ENCODE measurements at regions not wholly inside any gene's neighbourhood (a gene's known extent, or its start where the extent isn't known, plus 50 kb on each side); places are given as distances from the start of the nearest gene placed in this dataset.
"Not testable (repeated sequence)": the region's sequence is repeated elsewhere in the genome, so short reads cannot be mapped to it uniquely, and the experiment has no call there.

DNA sequence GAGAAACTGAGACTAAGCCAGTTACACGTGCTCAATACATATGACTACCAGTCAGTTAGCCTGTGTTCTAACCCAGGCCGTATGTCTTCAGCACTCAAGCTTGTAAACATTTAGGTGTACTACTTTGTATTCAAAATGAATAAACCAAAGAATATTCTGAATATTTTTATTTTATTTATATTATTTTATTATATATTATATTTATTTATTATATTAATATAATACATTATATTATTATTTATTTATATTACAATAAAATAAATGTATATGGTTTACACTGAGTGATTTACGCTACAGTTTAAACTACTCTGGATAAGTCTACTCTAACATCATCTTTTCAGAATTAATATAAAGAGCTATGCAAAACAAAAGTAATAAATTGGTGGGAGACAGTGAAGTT, 691.5 kb downstream of the CENPC start:
- intact Hi-C loops (cut with micrococcal nuclease) = no loop called here

DNA sequence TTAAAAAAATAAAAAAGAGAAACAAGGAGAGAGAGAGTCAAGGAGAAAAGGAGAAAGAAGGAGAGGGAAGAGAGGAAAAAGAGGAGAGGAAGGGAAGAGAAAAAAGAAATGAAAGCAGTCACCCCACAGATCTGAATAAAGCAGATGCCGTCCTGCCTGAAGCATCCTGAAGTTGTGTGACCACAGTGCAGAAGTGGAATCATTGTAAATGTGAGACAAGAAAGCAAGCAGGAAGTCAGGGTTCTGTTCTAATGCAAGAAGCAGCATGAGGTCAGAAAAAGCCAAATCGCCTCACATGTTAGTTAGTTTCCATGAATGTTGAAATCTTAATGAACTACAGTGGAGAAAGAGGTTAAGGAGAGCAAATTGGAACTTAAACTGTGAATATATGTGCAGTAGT, 692.5 kb downstream of the CENPC start:
- intact Hi-C loops (cut with micrococcal nuclease) = no loop called here

DNA sequence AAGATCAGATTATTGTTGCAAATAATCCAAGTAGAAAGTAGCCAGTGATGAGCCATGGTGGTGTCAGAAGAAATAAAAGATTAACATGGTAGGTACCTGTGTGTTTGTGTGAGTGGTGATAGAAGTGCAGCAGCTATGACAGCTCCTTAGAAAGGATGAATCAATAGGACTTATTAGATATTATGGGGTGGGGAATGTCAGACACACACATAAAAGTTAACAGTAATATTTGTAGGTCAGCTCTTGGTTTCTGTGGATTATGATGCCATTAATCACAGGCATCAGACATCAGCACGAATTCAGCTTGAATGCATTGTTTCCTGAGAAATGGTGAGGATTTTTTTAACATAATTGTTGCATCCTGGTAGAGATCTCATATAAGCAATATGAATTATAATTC, 695.7 kb downstream of the CENPC start:
- intact Hi-C loops (cut with micrococcal nuclease) = no loop called here

DNA sequence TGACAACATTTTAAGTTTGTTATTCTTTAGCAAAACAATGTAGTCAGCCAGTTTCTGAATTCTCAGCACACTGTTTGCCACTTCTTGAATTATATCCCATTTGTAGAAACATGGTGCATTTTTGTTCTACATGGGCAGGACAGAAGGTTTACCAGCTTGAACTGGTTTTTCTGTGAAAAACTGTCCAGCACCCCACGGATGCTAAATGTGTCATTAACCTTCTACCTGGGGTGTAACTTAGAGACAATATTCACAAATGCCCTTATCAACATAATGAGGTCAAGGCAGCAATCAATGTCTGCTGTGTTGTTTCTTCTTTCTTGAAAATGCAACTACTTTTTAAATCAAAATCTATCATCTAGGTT, 702.6 kb downstream of the CENPC start:
- intact Hi-C loops (cut with micrococcal nuclease) = no loop called here

DNA sequence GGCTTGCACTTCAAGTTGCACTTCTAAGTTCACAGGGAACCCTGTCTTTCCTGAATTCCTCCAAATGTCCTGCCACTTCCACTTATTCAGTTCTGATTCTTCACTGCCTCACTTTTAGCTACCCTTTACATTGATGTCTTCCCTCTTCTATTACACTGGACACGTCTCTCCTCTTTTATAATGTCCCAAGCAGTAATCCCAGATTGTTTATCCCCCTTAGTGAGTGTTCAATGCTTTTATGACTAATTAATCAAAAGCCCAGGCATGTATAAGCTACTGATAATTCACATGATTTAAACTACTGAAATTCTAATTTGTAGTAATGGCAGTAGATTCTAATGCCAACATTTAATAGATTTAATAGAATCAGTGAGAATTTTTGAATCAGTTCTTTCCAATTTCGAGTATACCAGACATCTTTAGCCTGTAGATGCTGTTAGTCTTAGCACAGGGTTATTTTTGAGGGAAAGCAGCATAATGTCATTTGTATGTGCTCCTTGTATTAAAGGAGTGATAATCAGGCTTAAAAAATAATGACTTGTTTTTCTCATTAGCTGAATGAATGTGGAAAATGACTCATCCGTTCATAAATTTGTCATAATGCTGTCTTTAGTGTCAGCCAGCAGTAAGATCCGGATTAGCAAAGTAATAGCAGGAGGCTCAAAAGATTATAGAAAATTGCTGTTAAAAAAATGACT, 703.1 kb downstream of the CENPC start:
- intact Hi-C loops (cut with micrococcal nuclease) = no loop called here

DNA sequence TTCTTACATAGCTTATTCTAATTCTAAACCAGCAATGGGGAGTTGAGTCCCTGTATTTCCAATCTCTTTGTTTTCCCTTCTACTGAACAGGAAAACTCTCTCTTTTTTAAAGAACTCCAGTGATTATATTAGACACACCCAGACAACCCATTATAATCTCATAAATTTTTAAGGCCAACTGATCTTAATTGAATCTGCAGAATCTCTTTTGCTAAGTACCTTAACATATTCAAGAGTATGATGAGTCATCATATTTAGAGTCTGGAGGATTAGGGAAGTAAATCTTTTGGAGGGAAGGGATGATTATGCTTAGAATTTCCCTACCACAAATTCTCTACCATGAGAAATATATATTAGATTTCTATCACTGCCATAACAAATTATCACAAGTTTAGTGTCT, 705.1 kb downstream of the CENPC start:
- intact Hi-C loops (cut with micrococcal nuclease) = no loop called here

DNA sequence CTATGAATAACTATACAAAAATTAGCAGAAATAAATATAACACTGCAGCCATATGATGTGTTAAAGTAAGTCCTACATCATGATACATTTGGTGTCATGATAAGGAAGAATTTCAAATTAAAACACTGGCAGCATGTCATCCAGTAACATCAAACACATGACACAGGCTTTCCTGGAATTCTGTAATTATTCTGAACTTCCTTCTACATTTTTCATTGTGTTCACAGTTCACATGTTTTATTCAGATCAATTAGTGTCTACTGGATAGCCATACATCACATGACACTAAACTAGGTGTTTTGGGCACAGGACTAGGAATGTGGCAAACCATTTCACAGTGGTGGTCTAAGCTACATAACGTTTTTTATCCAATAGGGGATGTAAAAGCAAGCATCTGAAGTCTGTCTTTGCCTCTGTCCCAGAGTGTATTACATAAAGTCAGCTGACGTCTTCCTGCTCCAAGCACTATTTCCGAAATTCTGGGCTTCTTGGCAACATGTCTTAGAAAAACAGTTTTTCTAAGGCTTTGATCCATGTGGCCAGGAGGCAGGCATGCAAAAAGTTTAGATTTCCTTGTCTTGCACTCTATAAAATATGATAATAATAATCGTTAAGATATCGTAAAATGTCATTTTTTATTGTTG, 707.9 kb downstream of the CENPC start:
- intact Hi-C loops (cut with micrococcal nuclease) = no loop called here

DNA sequence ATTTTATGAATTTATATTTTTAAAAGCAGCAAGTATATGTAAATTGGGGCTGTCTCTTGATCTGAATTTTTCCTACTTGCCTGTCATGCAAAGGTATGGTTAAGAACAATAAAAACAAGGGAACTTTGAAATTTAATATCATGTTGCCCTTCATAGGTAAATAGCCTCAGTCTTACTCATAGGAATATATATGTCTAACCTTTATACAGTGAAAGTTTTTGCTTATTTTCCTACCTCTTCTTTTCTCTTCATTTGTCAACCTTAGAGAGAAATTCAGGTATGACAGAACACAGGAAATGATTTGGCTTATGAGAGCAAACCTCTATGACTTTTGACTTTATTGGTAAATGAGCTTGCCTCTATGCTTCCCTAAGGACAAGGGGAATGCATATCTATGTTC, 716.0 kb downstream of the CENPC start:
- intact Hi-C loops (cut with micrococcal nuclease) = no loop called here

DNA sequence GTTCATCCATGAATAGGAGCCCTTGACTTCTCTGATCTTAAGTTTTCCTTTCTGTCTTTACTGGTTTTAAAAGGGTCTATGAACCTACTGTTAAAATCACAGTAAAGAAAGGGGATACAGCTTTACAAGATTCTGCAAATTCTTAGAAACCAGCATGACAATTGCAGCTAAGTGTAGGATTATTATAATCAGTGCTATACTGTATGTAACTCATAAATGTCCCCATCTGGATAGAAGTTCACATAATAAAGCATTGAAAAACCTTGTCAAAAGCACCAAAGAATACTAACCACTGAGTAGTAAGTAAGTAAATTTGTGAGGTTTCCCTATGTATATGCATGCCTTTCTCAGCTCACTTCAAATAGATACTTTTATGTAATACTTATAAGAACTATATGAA, 724.6 kb downstream of the CENPC start:
- intact Hi-C loops (cut with micrococcal nuclease) = no loop called here

DNA sequence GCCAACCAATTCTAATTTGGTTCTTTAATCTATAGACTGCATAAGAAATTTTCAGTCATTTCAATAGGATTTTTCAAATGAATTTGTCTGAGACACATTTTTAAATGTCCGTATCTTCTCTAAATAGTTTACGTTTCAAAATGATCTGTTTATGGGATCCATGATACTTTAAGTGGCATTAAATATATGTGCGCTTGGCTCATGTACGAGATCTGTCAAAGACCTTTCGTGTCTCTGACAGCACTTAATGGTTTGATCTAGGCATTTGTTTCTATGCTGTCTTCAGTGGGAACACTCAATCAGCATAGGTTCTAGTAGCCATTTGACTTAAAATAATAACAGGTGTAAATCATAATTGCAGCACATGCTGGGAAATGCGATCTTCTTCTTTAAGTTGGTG, 731.0 kb downstream of the CENPC start:
- intact Hi-C loops (cut with micrococcal nuclease) = no loop called here

DNA sequence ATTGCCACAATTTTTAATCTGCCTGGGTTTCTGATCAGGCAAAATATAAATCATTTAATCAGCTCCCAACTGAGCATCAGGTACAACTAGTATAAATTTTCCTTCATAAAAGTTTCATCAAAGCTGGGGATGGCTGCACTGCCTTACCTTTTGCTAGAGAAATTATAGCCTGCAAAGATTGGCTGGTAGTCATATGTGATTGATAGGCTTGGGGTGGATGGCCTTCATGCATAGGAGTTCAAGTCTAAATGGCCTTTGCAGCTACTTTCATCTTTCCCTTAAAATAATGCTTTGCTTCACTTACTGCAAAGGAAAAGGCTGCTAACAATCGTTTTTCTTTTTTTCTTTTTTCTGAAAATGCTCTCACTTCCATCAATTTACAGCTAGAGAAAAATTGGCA, 739.7 kb downstream of the CENPC start:
- intact Hi-C loops (cut with micrococcal nuclease) = no loop called here

DNA sequence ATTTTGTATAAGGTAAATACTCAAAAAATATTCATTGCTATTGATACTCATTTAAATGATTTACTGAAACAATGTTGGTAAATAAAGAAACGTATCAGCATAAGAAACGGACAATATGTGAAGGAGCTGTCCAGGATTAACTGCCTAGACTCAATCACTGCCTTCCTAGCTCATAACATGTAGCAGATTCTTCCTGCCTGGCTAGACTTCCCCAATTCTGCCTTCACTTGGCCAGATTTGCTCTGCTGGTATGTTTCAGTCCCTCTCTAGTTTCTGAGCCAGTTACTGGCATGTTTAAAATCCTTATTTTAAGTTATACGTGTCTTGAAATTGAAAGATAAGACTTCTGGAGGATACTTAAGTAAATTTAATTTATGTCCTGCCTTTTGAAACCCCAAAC, 740.3 kb downstream of the CENPC start:
- intact Hi-C loops (cut with micrococcal nuclease) = no loop called here

DNA sequence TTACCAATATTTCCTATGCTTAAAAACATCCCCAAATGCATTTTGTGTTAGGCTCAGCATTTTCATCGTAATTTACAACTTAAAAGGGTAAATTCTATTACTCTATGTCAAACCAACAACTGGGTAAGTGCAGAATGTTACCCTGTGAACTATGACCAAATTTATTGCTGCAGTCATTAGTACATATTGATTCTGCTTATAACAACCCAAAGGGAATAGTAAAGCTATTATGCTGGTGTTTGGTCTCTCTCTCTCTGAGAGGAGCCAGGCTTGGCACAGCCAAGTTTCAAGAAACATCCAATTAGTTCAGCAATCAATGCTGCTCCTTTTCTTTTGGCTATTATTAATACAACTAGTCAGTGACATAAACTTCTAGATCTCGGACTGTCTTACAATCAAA, 747.7 kb downstream of the CENPC start:
- intact Hi-C loops (cut with micrococcal nuclease) = no loop called here

DNA sequence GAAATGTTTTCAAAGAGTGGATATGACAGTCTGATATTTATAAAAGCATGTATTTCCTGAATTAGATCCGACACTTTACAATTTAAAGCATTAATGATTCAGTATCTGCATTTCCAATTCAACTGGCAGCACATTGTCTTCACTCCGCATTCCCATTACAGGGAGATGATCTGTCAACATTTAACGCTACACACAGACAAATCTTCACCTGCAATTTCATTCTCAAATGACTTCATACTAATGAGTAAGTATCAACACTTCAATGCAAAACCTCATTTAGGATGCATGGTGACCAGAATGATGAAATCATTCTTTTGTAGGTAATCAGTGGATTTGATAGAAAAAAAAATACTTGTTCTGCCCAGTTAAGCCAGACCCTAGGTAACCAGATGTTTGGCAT, 749.6 kb downstream of the CENPC start:
- intact Hi-C loops (cut with micrococcal nuclease) = no loop called here

DNA sequence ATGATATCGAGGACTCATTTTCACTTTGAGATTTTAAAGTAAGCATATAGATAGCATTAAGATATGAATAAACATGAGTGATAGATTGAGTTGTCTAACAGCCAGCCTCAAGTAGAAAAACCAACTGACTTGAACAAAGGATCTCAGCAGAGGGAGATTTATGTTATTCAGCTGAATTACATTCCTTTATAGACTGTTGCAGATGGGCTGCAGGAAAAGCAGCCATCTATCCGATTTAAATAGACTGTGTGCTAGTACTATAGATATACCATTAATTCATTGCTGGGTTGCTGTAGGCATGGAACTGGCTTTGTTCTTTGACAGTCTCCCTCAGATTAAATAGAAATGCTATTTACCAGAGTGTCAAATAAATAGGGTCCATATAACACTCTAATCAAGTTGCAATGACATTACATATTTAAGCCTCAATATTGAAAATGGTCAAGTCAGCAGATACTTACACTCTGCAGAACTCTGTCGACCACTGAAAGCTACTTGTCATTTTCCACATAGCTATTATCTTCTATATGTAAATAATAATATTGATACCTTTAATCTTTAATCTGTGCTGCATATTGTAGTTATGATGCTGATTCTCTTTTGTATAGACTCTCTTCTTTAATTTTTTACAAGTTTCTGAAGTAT, 750.8 kb downstream of the CENPC start:
- intact Hi-C loops (cut with micrococcal nuclease) = no loop called here

DNA sequence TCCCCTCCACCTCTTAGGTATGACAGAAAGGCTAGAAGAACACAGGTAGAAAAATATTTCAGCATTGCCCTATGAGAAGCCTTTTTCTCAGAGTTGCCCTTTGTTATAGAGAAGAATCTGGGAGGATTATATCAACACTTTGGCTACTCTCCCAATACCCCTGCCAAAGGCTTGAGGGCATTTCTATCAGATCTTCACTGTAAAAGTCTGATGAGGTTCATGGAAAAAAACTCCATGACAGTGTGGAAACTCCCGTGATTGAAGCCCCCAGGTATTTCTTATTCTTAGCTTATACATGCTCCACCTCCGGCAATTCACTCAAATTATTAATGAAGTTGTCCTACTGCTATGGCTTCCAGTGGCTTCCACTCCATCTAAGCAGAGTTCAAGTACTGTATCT, 753.6 kb downstream of the CENPC start:
- intact Hi-C loops (cut with micrococcal nuclease) = no loop called here

DNA sequence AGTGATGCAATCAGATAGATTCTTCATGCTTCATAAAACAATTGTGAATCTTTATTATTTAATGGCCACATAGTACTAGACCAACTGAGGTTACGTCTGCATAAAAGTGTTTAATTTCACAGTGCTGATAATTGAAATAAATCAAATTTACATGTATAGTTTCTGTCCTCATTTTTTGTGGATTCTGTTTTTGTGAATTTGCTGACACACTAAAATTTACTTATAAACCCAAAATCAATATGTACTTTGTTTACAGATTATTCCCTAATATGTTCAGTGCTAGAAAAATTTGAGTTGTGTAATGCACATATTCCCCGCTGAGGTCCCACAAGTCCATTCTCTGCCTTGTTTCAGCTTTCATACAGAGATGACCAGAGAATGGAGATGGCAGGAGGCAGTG, 759.8 kb downstream of the CENPC start:
- intact Hi-C loops (cut with micrococcal nuclease) = no loop called here

DNA sequence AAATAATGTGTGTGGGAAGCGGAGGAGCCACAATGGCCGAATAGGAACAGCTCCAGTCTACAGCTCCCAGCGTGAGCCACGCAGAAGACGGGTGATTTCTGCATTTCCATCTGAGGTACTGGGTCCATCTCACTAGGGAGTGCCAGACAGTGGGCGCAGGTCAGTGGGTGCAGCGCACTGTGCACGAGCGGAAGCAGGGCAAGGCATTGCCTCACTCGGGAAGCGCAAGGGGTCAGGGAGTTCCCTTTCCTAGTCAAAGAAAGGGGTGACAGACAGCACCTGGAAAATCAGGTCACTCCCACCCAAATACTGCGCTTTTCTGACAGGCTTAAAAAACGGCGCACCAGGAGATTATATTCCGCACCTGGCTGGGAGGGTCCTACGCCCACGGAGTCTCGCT, 762.6 kb downstream of the CENPC start:
- intact Hi-C loops (cut with micrococcal nuclease) = not testable (repeated sequence)

DNA sequence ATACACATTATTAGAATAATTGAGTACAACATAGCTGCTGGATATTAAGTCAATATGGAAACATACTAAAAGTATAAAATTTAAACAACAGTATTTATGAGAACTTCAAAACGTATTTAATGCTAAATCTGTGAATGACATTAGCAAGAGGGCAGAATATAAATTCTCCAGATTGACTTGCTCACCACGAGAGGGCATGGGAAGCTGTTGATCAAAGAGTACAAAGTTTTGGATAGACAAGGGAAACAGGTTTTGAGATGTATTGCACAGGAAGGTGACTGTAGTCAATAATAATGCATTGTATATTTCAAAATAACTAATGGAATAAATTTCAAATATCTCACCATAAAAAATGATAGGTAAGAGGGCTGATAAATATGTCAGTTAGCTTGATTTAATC, 768.2 kb downstream of the CENPC start:
- intact Hi-C loops (cut with micrococcal nuclease) = no loop called here

DNA sequence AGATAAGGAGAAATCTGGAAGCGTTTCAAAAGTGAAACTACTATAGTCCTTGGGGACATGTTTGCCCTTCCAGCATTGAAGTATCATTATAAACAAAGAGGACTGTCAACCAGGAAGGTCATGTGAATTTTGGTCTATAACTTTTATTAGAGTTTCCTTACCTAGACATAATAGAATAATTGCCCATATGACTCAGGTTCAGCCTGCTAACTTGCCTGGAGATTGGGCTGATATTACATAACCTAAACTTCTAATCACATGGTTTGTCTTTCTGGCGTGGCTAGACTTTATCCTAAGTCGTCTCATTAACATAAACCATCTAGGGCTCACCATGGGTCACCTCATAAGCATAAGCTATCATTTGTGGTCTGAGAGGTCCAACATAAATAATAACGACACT, 775.9 kb downstream of the CENPC start:
- intact Hi-C loops (cut with micrococcal nuclease) = no loop called here

DNA sequence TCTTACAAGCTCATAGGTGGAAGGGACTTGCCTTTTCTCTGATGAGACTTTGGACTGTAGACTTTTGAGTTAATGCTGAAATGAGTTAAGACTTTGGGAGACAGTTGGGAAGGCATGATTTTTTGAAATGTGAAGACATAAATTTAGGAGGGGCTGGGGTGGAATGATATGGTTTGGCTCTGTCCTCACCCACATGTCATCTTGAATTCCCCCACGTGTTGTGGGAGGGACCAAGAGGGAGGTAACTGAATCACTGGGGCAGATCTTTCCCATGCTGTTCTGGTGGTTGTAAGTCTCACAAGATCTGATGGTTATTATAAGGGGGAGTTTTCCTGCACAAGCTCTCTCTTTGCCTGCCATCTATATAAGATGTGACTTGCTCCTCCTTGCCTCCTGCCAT, 777.9 kb downstream of the CENPC start:
- intact Hi-C loops (cut with micrococcal nuclease) = no loop called here

DNA sequence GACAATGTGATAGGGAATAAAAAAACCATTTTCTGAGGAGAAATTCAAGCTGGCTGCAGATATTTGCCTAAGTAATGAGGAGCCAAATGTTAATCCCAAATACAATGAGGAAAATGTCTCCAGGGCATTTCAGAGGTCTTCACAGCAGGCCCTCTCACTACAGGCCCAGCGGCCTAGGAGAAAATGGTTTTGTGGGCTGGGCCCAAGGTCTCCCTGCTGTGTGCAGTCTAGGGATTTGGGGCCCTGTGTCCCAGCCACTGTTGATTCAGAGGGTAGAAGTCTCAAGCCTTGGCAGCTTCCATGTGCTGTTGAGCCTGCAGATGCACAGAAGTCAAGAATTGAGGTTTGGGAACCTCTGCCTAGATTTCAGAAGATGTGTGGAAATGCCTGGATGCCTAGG, 778.7 kb downstream of the CENPC start:
- intact Hi-C loops (cut with micrococcal nuclease) = no loop called here

DNA sequence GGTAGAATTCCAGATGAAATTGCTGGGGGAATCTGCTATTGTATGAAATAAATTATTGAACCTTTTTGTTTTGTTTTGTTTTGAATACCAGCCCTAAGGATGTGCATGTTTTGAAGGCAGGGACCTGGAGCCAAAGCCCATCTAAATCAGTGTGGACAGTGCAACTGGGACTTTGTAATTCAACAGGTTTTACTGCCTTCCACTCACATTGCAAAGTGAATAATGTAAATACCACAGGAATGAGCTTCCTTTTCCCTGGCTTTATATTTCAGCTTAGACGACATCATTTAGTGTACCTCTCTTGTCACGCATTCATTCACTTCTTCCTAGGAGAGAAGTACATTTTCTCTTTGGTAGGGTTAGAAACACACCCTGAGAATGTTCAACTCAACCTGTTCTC, 795.0 kb downstream of the CENPC start:
- intact Hi-C loops (cut with micrococcal nuclease) = no loop called here
